Anterior cingulate cortex (tissue), 58 donors: ENCODE measurements at regions not wholly inside any gene's neighbourhood (a gene's known extent, or its start where the extent isn't known, plus 50 kb on each side); places are given as distances from the start of the nearest gene placed in this dataset.
A peak's percentile ranks its signal among the peaks of the same experiment; 100 is the strongest.

Experiments used
- DNase-seq, 58 donors: peaks; one replicate each; lab custom pipeline; 2025; lab: John Stamatoyannopoulos, UW

- DNase-seq: no peak
Observed at GRCh38 chr4:159003420-159004253, 99.2 kb upstream of the RAPGEF2 start.

- DNase-seq: no peak
Observed at GRCh38 chr4:159006202-159006601, 96.7 kb upstream of the RAPGEF2 start.

GRCh38 chr4:159008671-159009070 lies 94.2 kb upstream of the RAPGEF2 start:
- DNase-seq: no peak

GRCh38 chr4:159009521-159009920 lies 93.4 kb upstream of the RAPGEF2 start:
- no peak for DNase-seq

- DNase-seq: no peak
Observed at GRCh38 chr4:159010100-159010499, 92.8 kb upstream of the RAPGEF2 start.

- DNase-seq: peak in 45 of 58 donors; percentile 1 to 56 (median 21)
Observed at GRCh38 chr4:159010563-159011260, 92.2 kb upstream of the RAPGEF2 start.

- DNase-seq: no peak
Observed at GRCh38 chr4:159012381-159012780, 90.5 kb upstream of the RAPGEF2 start.

- DNase-seq: no peak
Observed at GRCh38 chr4:159013692-159014091, 89.2 kb upstream of the RAPGEF2 start.

GRCh38 chr4:159014859-159015258 lies 88.0 kb upstream of the RAPGEF2 start:
- DNase-seq: no peak

- DNase-seq: no peak
Observed at GRCh38 chr4:159015841-159016240, 87.0 kb upstream of the RAPGEF2 start.

GRCh38 chr4:159016593-159017024 lies 86.3 kb upstream of the RAPGEF2 start:
- peak in 6 of 58 donors; percentile 0 to 19 (median 4) for DNase-seq

GRCh38 chr4:159017323-159018026 lies 85.4 kb upstream of the RAPGEF2 start:
- no peak for DNase-seq

- DNase-seq: no peak
Observed at GRCh38 chr4:159018062-159018629, 84.7 kb upstream of the RAPGEF2 start.

GRCh38 chr4:159019356-159019755 lies 83.5 kb upstream of the RAPGEF2 start:
- DNase-seq: no peak

GRCh38 chr4:159021597-159022385 lies 81.1 kb upstream of the RAPGEF2 start:
- no peak for DNase-seq

- DNase-seq: no peak
Observed at GRCh38 chr4:159023741-159024140, 79.1 kb upstream of the RAPGEF2 start.

- DNase-seq: no peak
Observed at GRCh38 chr4:159024266-159024665, 78.6 kb upstream of the RAPGEF2 start.

- no peak for DNase-seq
Observed at GRCh38 chr4:159024828-159025227, 78.1 kb upstream of the RAPGEF2 start.

GRCh38 chr4:159026329-159026728 lies 76.5 kb upstream of the RAPGEF2 start:
- no peak for DNase-seq

- no peak for DNase-seq
Observed at GRCh38 chr4:159027535-159027934, 75.3 kb upstream of the RAPGEF2 start.
